ENCODE measurements at regions not wholly inside any gene's neighbourhood (a gene's known extent, or its start where the extent isn't known, plus 50 kb on each side); places are given as distances from the start of the nearest gene placed in this dataset.

GRCh38 chr10:6654571-6654970, 74.5 kb upstream of the PRKCQ start:
- no peak overlapping the region for H3K27ac ChIP-seq
- peaks cover 0 to 45% (median 0%) of the 10 kb centered on the region in 4 donors for H3K27me3 ChIP-seq
- TF ChIP-seq, protein P1, sequence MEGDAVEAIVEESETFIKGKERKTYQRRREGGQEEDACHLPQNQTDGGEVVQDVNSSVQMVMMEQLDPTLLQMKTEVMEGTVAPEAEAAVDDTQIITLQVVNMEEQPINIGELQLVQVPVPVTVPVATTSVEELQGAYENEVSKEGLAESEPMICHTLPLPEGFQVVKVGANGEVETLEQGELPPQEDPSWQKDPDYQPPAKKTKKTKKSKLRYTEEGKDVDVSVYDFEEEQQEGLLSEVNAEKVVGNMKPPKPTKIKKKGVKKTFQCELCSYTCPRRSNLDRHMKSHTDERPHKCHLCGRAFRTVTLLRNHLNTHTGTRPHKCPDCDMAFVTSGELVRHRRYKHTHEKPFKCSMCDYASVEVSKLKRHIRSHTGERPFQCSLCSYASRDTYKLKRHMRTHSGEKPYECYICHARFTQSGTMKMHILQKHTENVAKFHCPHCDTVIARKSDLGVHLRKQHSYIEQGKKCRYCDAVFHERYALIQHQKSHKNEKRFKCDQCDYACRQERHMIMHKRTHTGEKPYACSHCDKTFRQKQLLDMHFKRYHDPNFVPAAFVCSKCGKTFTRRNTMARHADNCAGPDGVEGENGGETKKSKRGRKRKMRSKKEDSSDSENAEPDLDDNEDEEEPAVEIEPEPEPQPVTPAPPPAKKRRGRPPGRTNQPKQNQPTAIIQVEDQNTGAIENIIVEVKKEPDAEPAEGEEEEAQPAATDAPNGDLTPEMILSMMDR (IDR thresholded peaks at IDR 0.05) = no peak
- no peak for TF ChIP-seq POLR2A (IDR thresholded peaks at IDR 0.05)
- WGBS, 2 donors = 82 to 91% methylated on average over 2 of the region's 2 CpGs
- no peaks in the 10 kb centered on the region for H3K36me3 ChIP-seq
- no peak for DNase-seq
- intact Hi-C loops (cut with DNase I) = no loop called here
- no peaks in the 10 kb centered on the region for H3K4me1 ChIP-seq
- no peak overlapping the region for H3K4me3 ChIP-seq
- H3K9me3 ChIP-seq = no peaks in the 10 kb centered on the region

DNA sequence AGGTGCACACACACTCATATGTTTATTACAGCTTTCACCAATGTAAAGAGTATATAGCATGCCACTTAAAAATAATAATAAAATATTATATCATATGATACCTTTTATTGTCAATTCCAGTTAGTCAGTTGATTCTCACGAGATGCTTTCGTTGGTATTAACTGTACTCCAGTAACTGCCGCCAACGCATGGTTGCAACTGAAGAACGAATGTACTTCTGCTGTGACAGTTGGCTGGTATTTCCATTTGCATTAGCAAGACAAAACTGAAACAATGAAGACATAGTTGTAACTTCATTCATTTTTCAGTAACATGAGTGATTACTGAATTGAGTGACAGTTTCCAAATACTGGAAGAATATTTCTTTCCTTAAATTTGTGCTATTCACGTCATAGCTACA, 70.5 kb upstream of the PRKCQ start:
- WGBS, 2 donors = 87 to 89% methylated on average over 6 of the region's 6 CpGs
- intact Hi-C loops (cut with DNase I) = no loop called here
- Histone ChIP-seq H3K4me3 (no peak overlapping the region), H3K36me3 (no peaks in the 10 kb centered on the region), H3K9me3 (no peaks in the 10 kb centered on the region), H3K27me3 (peaks cover 0 to 38% (median 0%) of the 10 kb centered on the region in 4 donors), H3K4me1 (no peaks in the 10 kb centered on the region), H3K27ac (no peak overlapping the region)
- DNase-seq = no peak
- TF ChIP-seq, protein P1 (IDR thresholded peaks at IDR 0.05) = no peak
- no peak for TF ChIP-seq POLR2A (IDR thresholded peaks at IDR 0.05)

DNA sequence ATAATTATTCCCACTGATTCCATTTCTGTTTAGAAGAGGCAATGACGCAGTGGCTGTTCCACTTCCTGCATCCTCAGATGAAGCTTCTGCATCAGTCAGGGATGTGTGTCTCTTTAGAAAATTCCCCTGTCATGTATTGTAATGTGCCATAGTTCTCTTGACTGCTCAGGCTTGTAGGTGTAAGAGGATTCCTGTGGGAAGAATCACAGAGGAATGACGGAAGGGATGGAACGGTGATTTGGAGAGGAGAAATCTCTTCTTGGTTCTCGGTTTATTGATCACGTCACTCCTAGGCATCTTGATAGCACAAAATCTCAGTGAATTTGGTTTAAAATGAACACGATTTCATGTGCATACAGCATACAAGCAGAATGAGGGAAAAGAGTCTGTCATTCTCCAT, 69.8 kb upstream of the PRKCQ start:
- Histone ChIP-seq H3K36me3 (no peaks in the 10 kb centered on the region), H3K27me3 (peaks cover 0 to 37% (median 0%) of the 10 kb centered on the region in 4 donors), H3K9me3 (no peaks in the 10 kb centered on the region), H3K4me1 (no peaks in the 10 kb centered on the region), H3K27ac (no peak overlapping the region), H3K4me3 (no peak overlapping the region)
- TF ChIP-seq POLR2A (IDR thresholded peaks at IDR 0.05) = no peak
- TF ChIP-seq, protein P1 (IDR thresholded peaks at IDR 0.05) = no peak
- intact Hi-C loops (cut with DNase I) = no loop called here
- no peak for DNase-seq
- WGBS, 2 donors = 78 to 83% methylated on average over 6 of the region's 6 CpGs

GRCh38 chr10:6648894-6649720, 69.0 kb upstream of the PRKCQ start:
- DNase-seq = no peak
- no peaks in the 10 kb centered on the region for H3K4me1 ChIP-seq
- 43 to 54% methylated on average over 8 of the region's 8 CpGs for WGBS, 2 donors
- TF ChIP-seq, protein P1 (IDR thresholded peaks at IDR 0.05) = no peak
- TF ChIP-seq POLR2A (IDR thresholded peaks at IDR 0.05) = no peak
- no peaks in the 10 kb centered on the region for H3K9me3 ChIP-seq
- H3K4me3 ChIP-seq = no peak overlapping the region
- no peaks in the 10 kb centered on the region for H3K36me3 ChIP-seq
- no peak overlapping the region for H3K27ac ChIP-seq
- peaks cover 0 to 45% (median 0%) of the 10 kb centered on the region in 4 donors for H3K27me3 ChIP-seq
- intact Hi-C loops (cut with DNase I) = no loop called here

DNA sequence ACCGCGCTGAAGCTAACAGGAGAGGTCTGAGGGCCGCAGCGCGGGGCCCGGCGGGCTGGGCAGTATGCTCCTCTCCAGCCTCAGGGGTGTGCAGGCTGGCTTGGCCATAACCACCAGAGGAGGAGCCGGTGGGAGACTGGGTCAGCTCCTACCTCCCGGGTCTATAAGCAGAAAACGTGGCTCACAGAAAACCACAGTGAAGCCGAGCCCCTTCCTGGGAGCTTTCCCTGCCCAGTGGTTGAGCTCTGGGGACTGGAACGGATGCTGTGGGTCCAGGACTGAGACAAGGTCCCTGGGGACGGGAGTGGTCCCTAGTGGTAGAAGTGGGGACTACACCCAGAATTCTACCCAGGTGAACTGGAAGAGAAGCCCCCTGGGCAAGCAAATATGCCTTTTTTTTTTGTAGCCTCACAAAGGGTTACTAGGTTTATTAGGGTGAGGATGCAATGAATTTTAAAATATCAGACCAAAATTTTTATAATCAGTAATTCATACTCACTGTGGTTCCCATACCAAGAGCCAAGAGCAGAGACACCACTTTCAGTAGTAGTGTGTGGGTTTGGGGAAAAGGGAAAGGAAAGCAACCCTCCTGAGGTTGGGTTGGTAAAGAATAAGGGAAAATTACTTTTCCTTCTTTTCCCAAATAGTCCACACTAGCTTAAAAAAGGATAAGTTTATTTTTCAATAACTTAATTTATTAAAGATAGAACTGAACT, 67.9 kb upstream of the PRKCQ start:
- 54 to 71% methylated on average over 7 to 13 of the region's 13 CpGs for WGBS, 2 donors
- H3K27ac ChIP-seq = no peak overlapping the region
- intact Hi-C loops (cut with DNase I) = no loop called here
- no peaks in the 10 kb centered on the region for H3K9me3 ChIP-seq
- no peaks in the 10 kb centered on the region for H3K4me1 ChIP-seq
- H3K36me3 ChIP-seq = no peaks in the 10 kb centered on the region
- DNase-seq = no peak
- no peak overlapping the region for H3K4me3 ChIP-seq
- TF ChIP-seq, protein P1 (IDR thresholded peaks at IDR 0.05) = peak; percentile 31 to 56 (median 45)
- TF ChIP-seq POLR2A (IDR thresholded peaks at IDR 0.05) = no peak
- peaks cover 0 to 44% (median 0%) of the 10 kb centered on the region in 4 donors for H3K27me3 ChIP-seq

Measured in esophagus squamous epithelium (tissue), 5 donors.